ENCODE measurements at regions not wholly inside any gene's neighbourhood (a gene's known extent, or its start where the extent isn't known, plus 50 kb on each side); places are given as distances from the start of the nearest gene placed in this dataset.

GRCh38 chr3:107911337-107912000, 179.4 kb downstream of the CD47 start:
- no peak for TF ChIP-seq POLR2A (IDR thresholded peaks at IDR 0.05)
- no peak for TF ChIP-seq CTCF (IDR thresholded peaks at IDR 0.05)

Data from Peyer's patch (tissue), 4 donors.